CMK (cell line): ENCODE measurements at regions not wholly inside any gene's neighbourhood (a gene's known extent, or its start where the extent isn't known, plus 50 kb on each side); places are given as distances from the start of the nearest gene placed in this dataset.
"Not testable (repeated sequence)": the region's sequence is repeated elsewhere in the genome, so short reads cannot be mapped to it uniquely, and the experiment has no call there.

Experiments
- DNase-seq: peaks from one replicate; pipeline ENCODE4 v3.0.0-alpha.2; 2010; ENCODE audit warnings: low read depth

DNA sequence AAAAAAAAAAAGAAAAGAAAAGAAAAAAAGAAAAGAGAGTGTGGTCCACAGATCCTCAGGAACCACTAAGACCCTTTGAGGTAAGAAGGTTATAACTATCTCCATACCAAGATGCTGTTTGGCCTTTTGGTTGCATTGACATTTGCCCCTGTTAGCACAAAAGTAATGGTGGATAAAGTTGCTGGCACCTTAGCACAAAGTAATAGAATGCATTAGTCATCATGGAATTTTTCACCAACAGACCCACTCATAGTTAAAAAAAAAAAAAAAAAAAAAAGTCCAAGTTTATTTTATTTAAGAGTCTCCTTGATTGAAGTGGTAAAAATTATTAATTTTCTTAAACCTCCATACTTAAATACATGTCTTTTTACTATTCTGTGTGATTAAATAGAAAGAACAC, 78.4 kb upstream of the RBPJ start:
- no peak for DNase-seq

DNA sequence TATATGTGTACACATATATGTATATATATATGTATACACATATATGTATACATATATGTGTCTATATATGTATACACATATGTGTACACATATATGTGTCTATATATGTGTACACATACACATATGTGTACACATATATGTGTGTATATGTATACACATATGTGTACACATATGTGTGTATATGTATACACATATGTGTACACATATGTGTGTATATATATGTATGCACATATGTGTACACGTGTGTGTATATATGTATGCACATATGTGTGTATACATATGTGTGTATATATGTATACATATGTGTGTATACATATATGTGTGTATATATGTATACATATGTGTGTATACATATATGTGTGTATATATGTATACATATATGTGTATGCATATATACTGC, 76.7 kb upstream of the RBPJ start:
- DNase-seq, result not testable (repeated sequence)

DNA sequence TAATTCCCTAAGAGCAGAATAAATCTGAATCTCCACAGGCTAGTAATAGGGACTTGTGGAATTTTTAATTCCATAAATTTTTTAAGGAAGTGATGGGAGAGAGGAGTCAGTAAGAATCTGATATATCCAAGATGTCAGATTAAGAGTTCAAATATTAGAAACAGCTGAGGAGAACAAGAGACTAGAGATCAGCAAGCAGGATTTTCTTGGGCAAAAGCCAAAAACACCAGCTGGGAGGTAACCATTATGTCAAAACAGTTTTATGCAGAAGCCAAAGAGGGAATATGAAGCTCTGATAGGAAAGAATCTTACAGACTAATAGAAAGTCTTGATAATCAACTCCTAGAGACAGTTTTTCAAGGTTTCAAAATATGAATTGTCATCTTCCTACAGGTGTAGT, 72.2 kb upstream of the RBPJ start:
- DNase-seq, result no peak

DNA sequence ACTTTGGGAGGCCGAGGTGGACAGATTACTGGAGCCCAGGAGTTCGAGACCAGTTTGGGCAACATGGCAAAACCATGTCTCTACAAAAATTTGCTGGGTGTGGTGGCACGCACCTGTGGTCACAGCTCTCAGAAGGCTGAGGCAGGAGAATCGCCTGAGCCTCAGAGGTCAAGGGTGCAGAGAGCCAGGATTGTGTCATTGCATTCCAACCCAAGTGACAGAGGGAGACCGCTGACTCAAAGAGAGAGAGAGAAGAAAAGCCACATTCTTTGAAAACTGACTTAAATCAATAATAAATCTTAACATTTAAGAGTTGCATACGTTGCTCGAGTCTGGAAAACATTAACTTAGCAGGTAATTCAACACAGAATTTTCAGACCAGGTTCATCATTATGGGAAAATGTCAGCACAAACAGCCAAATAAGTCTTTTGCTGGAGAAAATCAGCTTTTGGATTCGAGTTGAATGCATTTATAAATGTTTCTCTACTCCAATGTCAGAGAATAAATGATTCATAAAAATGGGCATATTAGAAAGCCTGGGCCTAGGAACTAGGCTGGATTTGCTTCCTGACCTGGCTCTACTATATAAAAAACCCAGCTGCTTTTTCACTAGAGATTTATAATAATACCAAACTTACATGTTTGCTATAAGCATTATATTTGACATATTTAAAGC, 68.3 kb upstream of the RBPJ start:
- no peak for DNase-seq

DNA sequence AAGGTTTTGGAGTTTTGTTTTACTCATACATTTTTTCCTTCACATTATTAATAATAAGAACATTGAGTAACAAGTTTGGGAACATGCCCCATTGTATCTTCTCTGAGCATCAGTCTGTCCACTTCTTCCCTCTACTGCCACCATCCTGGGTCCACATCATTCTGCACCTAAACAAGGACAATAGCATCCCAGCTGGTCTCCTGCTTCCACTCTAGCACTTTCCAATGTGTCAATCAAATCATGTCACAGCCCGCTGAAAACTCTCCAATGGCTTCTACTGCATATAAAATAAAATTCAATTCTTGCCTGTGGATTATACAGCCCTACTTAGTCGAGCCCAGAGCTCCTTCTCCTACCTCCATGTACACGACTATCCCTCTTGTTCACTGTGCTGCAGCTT, 66.8 kb upstream of the RBPJ start:
- DNase-seq, result no peak

DNA sequence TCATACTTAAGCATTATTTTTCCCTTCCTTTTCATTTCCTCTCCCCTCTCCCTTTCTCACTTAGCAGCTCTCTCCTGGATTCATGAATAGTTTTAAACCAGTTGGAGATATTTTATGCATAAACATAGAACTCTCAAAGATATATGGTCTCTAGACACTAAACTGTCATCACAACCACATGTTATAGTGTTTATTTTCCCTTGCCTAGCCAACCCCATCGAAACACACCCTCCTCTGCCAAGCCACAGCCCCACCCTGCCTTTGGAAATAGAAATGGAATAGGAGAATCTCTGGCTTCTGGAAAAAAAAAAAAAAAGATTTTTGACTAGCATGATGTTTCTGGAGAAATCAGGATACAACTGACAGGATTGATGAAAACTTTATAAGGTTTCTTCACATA, 64.8 kb upstream of the RBPJ start:
- no peak for DNase-seq

DNA sequence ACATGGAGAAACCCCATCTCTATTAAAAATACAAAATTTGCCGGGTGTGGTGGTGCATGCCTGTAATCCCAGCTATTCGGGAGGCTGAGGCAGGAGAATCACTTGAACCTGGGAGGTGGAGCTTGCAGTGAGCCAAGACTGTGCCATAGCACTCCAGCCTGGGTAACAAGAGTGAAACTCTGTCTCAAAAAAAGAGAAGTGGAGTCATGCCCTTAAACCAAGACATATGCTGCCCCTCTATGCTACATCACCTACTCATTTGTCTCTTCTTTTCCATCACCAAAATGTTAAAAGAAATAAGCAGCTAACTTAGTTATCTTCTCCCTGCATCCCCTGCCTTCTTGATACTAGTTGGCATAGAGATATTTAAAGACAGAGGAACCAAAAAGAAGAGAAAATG, 63.4 kb upstream of the RBPJ start:
- DNase-seq, result not testable (repeated sequence)

DNA sequence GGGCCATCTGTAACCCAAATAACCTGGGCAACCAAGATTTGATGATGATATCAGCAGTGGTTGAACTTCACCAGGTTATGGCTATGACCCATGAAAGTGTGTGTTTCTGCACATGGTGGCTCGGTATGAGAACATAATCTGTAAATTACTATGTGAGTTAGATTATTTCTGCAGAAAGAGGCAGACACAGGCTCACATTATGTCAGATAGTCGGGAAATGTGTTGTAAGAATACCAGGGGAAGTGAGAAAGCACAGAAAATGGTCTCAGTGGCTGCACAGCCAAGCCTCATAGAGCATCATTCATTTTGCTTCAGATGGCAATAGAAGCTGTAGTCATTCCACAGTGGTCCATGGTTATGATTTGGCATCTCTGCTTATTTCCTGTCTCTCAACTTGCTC, 63.0 kb upstream of the RBPJ start:
- DNase-seq, result no peak

DNA sequence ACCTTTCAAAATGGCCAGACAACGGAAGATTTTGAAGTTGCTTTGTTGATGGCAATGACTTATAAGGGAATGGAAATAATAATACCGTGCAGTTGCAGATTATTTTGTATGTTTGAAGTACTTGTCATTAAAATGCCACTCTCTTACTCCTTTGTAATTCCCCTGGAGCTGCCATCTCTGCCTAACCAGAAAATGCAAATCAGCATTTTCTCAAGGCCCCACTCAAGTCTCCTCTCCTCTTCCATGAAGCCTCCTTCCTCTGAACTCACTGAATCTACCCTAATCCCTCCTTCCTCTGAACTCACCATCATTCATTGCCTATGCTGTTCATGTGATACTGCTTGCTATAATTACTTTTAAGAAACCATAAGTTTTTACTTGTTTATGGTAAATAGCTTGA, 60.2 kb upstream of the RBPJ start:
- DNase-seq, result no peak

DNA sequence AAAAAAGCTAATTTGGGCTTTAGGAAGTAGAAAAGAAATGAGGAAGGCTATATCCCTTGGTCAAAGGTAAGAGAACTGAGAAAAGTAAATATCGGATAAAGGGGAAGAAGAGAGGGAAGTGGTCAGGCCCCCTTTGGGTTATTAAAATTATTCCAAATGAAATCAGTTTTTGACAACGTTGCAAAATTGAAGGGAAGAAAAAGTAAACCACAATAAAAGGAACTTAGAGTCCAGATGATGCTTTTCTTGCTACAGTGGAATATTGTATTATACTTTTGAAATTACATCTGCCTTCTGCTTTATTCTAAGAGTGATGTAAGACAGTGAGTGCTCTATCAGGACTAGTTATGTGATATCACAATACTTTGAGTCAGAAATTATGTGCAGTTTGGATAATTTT, 59.4 kb upstream of the RBPJ start:
- DNase-seq, result no peak

DNA sequence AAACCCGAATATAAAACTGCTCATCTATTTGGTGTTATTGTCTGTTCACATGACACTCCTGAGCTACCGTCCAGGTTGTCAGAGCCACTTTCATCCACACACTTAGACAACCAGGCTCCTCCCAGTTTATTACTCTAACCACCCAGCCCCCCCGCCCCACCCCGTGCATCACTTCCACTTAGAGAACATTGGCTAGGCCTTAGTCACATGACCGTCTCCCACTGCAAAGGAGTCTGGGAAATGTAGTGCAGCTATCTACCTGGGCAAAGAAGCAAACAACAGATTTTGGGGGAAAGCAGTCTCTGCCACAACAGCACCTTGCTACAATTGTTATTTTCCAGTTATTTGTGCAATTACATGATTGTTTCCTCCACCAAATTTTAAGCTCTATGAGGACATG, 57.6 kb upstream of the RBPJ start:
- DNase-seq, result no peak

DNA sequence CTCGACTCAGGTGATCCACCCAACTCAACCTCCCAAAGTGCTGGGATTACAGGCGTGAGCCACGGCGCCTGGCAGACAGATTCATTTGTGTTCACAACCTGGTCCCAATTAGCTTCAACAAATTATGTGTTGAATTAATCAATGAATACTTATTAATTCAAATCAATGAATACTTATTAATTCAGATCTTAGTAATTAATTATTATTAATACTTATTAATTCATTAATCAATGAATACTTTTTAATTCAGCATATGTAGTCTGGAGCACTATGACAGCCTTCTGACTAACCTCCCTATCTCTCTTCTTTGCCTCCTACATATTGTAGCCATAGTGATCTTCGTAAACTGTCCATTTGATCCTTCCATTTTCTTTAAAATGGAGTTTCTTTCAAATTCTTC, 56.7 kb upstream of the RBPJ start:
- DNase-seq, result no peak

DNA sequence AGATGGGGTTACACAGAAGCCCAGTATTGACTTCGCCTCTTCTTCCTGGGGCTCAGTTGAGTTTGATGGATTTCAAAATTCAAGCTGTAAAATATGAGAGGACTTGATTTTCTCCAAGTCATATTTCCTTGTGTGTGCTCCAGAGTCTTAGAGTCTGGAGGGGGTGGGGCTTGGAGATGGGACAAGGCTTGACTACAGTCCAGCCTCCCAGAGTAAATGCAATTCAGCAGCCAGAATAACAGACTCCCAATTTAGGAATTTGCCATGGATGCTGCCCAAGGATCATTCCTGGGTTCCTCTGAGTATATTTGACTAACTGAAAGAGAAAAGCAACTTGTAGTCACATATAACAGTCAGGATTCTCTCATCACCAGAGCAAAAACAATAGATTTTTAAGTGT, 53.7 kb upstream of the RBPJ start:
- no peak for DNase-seq

DNA sequence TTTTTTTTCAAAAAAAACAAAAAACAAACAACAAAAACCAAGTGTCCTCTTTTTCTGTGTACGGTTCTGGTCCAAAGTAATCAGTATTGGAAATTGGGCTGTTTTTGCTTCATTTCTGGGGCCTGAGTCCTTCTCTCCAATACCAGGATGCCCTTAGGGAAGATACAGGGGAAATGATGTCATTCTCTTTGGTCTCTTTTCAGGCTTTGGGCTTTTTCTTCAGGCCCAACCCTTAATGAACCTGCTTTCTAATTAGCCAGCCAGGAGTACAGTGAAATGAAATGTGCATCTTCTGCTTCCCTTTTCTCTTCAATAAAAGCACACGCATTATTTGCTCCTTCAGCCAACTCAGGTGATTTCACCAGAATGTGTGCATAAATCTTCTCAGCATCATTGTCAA, 52.6 kb upstream of the RBPJ start:
- no peak for DNase-seq

DNA sequence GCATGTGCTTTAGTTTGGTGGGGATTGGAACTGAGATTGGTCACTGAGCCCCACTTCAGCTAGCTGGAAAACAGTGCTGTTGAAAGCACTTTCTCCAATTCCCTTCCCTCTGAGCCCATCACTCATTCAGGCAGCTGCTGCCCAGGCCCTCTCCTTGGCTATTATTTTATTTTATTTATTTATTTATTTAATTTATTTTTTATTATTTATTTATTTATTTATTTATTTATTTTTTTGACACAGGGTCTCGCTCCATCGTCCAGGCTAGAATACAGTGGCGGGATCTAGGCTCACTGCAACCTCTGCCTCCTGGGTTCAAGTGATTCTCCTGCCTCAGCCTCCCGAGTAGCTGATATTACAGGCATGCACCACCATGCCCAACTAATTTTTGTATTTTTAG, 51.8 kb upstream of the RBPJ start:
- no peak for DNase-seq
